ENCODE measurements at regions not wholly inside any gene's neighbourhood (a gene's known extent, or its start where the extent isn't known, plus 50 kb on each side); places are given as distances from the start of the nearest gene placed in this dataset.
A peak's percentile ranks its signal among the peaks of the same experiment; 100 is the strongest.

DNA sequence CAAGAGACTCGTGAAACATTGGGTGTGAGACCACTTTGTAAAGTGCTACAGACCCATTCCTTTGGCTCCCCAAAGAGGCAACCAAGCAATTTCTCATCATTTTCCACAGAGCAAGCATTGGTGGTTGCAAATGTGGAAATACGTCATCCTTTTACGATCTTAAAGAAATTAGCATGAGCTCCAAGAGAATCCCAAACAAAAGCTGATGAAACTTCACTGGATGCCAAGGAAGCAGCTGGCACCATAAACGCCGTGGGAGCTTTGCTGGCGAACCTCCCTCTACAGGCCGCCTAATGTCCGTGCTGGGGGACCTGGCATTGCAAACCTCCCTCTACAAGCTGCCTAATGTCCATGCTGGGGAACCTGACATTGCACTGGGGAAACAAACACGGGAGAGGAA is 432.4 kb downstream of the ACTL7B start:
- H3K36me3 ChIP-seq (ENCODE audit: control insufficient read depth, insufficient read depth, low read length), result no peaks in the 10 kb centered on the region
- no peaks in the 10 kb centered on the region for H3K4me1 ChIP-seq (ENCODE audit: control insufficient read depth, insufficient read depth, low read length)
- H3K27me3 ChIP-seq (ENCODE audit: control insufficient read depth, insufficient read depth, low read length), result no peaks in the 10 kb centered on the region
- H3K9me3 ChIP-seq (ENCODE audit: control insufficient read depth, insufficient read depth, low read length), result no peaks in the 10 kb centered on the region
- H3K9ac ChIP-seq (ENCODE audit: low read depth, low read length), result no peak overlapping the region
- H3K4me3 ChIP-seq (ENCODE audit: low read depth, low read length), result no peak overlapping the region

DNA sequence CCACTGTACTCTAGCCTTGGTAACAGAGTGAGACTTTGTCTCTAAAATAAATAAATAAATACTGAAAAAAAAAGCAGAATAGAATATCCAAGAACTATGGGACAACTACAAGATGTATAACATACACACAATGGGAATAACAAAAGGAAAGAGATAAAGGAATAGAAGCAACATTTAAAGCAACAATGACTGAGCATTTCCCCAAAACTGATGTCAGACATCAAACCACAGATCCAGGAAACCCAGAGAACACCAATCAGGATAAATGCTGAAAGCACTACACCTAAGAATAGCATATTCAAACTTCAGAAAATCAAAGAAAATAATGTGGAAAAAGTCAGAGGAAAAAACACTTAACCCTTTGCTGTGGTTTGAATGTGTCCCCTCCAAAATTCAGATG is 436.4 kb downstream of the ACTL7B start:
- Histone ChIP-seq H3K9me3 (ENCODE audit: control insufficient read depth, insufficient read depth, low read length) (no peaks in the 10 kb centered on the region), H3K4me1 (ENCODE audit: control insufficient read depth, insufficient read depth, low read length) (no peaks in the 10 kb centered on the region), H3K36me3 (ENCODE audit: control insufficient read depth, insufficient read depth, low read length) (no peaks in the 10 kb centered on the region), H3K9ac (ENCODE audit: low read depth, low read length) (no peak overlapping the region), H3K4me3 (ENCODE audit: low read depth, low read length) (no peak overlapping the region), H3K27me3 (ENCODE audit: control insufficient read depth, insufficient read depth, low read length) (no peaks in the 10 kb centered on the region)

DNA sequence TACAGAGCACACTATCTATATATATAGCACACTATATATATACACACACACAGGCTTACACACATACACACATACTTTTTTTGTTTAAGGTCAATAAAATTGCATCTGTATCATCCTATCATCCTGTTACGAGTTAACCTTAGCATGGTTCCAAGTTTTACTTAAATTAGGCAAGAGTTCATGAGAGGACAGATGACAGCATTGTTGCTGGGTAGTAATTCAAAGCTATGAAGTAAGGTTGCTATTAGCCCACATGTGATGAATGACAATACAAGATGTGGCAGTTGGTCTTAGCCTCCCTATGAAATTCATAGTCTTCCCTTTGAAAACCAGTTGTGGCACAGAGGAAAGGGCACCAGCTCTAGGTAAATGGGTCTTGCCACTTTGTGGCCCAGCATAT is 438.1 kb downstream of the ACTL7B start:
- Histone ChIP-seq H3K9ac (ENCODE audit: low read depth, low read length) (no peak overlapping the region), H3K36me3 (ENCODE audit: control insufficient read depth, insufficient read depth, low read length) (no peaks in the 10 kb centered on the region), H3K4me1 (ENCODE audit: control insufficient read depth, insufficient read depth, low read length) (no peaks in the 10 kb centered on the region), H3K9me3 (ENCODE audit: control insufficient read depth, insufficient read depth, low read length) (no peaks in the 10 kb centered on the region), H3K4me3 (ENCODE audit: low read depth, low read length) (no peak overlapping the region), H3K27me3 (ENCODE audit: control insufficient read depth, insufficient read depth, low read length) (no peaks in the 10 kb centered on the region)

DNA sequence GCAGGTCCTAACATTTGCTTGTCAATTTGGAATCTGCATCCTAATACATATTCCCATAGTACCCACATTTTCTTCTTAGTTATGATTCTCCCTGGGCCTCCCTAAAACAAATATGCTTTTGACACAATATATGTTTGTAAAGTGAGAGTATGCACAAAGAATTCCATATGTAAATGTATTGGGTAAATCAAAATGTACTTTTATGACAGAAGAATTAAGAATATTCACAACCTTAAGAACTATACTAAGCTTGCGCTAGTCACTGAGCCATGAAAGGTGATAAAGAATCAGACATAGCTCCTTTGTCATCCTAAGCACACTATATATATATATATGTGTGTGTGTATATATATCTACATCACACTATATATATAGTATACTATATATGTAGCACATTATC is 438.5 kb downstream of the ACTL7B start:
- Histone ChIP-seq H3K9ac (ENCODE audit: low read depth, low read length) (no peak overlapping the region), H3K9me3 (ENCODE audit: control insufficient read depth, insufficient read depth, low read length) (no peaks in the 10 kb centered on the region), H3K27me3 (ENCODE audit: control insufficient read depth, insufficient read depth, low read length) (no peaks in the 10 kb centered on the region), H3K4me1 (ENCODE audit: control insufficient read depth, insufficient read depth, low read length) (no peaks in the 10 kb centered on the region), H3K36me3 (ENCODE audit: control insufficient read depth, insufficient read depth, low read length) (no peaks in the 10 kb centered on the region), H3K4me3 (ENCODE audit: low read depth, low read length) (no peak overlapping the region)

DNA sequence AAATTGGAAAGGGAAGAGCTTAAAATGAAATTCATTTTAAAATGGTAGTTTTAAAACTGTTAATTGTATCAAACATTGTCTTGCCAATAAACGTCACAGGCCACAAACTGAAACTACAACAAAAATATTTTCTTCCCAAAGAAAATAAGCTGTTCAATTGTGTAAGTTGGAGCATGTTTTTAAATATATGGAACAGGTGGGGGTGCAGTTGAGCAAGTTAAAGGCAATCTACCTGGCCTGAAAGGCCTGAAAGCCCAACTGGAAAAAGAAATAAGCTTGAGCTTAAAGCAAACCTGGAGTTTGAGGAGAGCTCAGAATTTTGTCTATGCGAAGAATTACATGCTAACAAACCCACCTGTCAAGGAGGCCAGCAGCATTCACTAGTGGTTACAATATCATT is 439.5 kb downstream of the ACTL7B start:
- no peaks in the 10 kb centered on the region for H3K9me3 ChIP-seq (ENCODE audit: control insufficient read depth, insufficient read depth, low read length)
- no peak overlapping the region for H3K9ac ChIP-seq (ENCODE audit: low read depth, low read length)
- H3K27me3 ChIP-seq (ENCODE audit: control insufficient read depth, insufficient read depth, low read length), result no peaks in the 10 kb centered on the region
- H3K4me3 ChIP-seq (ENCODE audit: low read depth, low read length), result no peak overlapping the region
- H3K36me3 ChIP-seq (ENCODE audit: control insufficient read depth, insufficient read depth, low read length), result no peaks in the 10 kb centered on the region
- H3K4me1 ChIP-seq (ENCODE audit: control insufficient read depth, insufficient read depth, low read length), result no peaks in the 10 kb centered on the region

DNA sequence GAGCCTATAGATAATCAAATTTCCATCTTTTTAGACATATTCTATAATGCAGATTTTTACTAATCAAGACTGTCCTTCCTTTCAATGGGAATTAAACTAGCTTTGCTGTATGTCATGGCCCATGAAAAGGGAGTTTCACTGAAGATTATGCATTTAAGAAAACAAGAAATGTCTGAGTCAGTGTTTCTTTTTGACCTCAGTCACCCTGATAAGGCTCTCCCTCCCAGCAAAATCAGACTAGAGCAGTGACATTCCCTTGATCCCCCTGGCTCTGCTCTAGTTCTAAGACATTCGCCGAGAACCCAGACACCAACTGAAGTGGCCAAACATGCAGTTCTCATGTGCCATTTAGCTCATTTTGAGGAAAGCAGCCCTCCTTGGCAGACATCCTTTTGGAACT is 442.0 kb downstream of the ACTL7B start:
- Histone ChIP-seq H3K9ac (ENCODE audit: low read depth, low read length) (peak overlapping the region; percentile 51), H3K36me3 (ENCODE audit: control insufficient read depth, insufficient read depth, low read length) (no peaks in the 10 kb centered on the region), H3K4me3 (ENCODE audit: low read depth, low read length) (no peak overlapping the region), H3K27me3 (ENCODE audit: control insufficient read depth, insufficient read depth, low read length) (no peaks in the 10 kb centered on the region), H3K9me3 (ENCODE audit: control insufficient read depth, insufficient read depth, low read length) (no peaks in the 10 kb centered on the region), H3K4me1 (ENCODE audit: control insufficient read depth, insufficient read depth, low read length) (no peaks in the 10 kb centered on the region)

- H3K9ac ChIP-seq (ENCODE audit: low read depth, low read length), result no peak overlapping the region
- no peak overlapping the region for H3K4me3 ChIP-seq (ENCODE audit: low read depth, low read length)
- no peaks in the 10 kb centered on the region for H3K27me3 ChIP-seq (ENCODE audit: control insufficient read depth, insufficient read depth, low read length)
- H3K4me1 ChIP-seq (ENCODE audit: control insufficient read depth, insufficient read depth, low read length), result no peaks in the 10 kb centered on the region
- no peaks in the 10 kb centered on the region for H3K9me3 ChIP-seq (ENCODE audit: control insufficient read depth, insufficient read depth, low read length)
- H3K36me3 ChIP-seq (ENCODE audit: control insufficient read depth, insufficient read depth, low read length), result no peaks in the 10 kb centered on the region
Observed at GRCh38 chr9:108412755-108413154, 443.0 kb downstream of the ACTL7B start.

GRCh38 chr9:108411632-108412031 is 444.2 kb downstream of the ACTL7B start:
- H3K9ac ChIP-seq (ENCODE audit: low read depth, low read length), result no peak overlapping the region
- no peak overlapping the region for H3K4me3 ChIP-seq (ENCODE audit: low read depth, low read length)
- H3K27me3 ChIP-seq (ENCODE audit: control insufficient read depth, insufficient read depth, low read length), result no peaks in the 10 kb centered on the region
- no peaks in the 10 kb centered on the region for H3K4me1 ChIP-seq (ENCODE audit: control insufficient read depth, insufficient read depth, low read length)
- H3K36me3 ChIP-seq (ENCODE audit: control insufficient read depth, insufficient read depth, low read length), result no peaks in the 10 kb centered on the region
- no peaks in the 10 kb centered on the region for H3K9me3 ChIP-seq (ENCODE audit: control insufficient read depth, insufficient read depth, low read length)

DNA sequence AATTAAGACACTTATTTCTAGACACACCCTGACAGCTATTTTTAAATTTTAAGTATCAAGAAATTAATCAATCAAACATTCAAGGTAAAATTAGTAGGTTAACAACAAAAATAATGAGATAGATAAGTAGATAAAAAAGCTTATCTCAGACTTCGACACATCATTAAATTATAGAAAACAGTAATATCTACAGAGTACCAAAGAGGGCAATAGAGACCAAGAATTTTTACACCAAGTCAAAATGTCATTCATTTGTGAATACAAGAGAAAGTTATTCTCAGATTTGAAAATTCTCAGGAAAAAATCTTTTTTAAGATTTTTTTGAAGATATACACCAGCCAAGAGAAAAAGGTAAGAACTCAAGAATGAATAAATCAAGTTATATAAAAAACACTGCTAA is 445.6 kb downstream of the ACTL7B start:
- H3K9me3 ChIP-seq (ENCODE audit: control insufficient read depth, insufficient read depth, low read length), result no peaks in the 10 kb centered on the region
- H3K27me3 ChIP-seq (ENCODE audit: control insufficient read depth, insufficient read depth, low read length), result no peaks in the 10 kb centered on the region
- no peak overlapping the region for H3K4me3 ChIP-seq (ENCODE audit: low read depth, low read length)
- no peaks in the 10 kb centered on the region for H3K36me3 ChIP-seq (ENCODE audit: control insufficient read depth, insufficient read depth, low read length)
- H3K9ac ChIP-seq (ENCODE audit: low read depth, low read length), result no peak overlapping the region
- H3K4me1 ChIP-seq (ENCODE audit: control insufficient read depth, insufficient read depth, low read length), result no peaks in the 10 kb centered on the region

GRCh38 chr9:108400297-108400696 is 455.5 kb downstream of the ACTL7B start:
- Histone ChIP-seq H3K27me3 (ENCODE audit: control insufficient read depth, insufficient read depth, low read length) (no peaks in the 10 kb centered on the region), H3K9ac (ENCODE audit: low read depth, low read length) (no peak overlapping the region), H3K4me1 (ENCODE audit: control insufficient read depth, insufficient read depth, low read length) (no peaks in the 10 kb centered on the region), H3K4me3 (ENCODE audit: low read depth, low read length) (no peak overlapping the region), H3K9me3 (ENCODE audit: control insufficient read depth, insufficient read depth, low read length) (no peaks in the 10 kb centered on the region), H3K36me3 (ENCODE audit: control insufficient read depth, insufficient read depth, low read length) (no peaks in the 10 kb centered on the region)

- H3K27me3 ChIP-seq (ENCODE audit: control insufficient read depth, insufficient read depth, low read length), result no peaks in the 10 kb centered on the region
- H3K36me3 ChIP-seq (ENCODE audit: control insufficient read depth, insufficient read depth, low read length), result no peaks in the 10 kb centered on the region
- H3K9me3 ChIP-seq (ENCODE audit: control insufficient read depth, insufficient read depth, low read length), result no peaks in the 10 kb centered on the region
- no peak overlapping the region for H3K9ac ChIP-seq (ENCODE audit: low read depth, low read length)
- H3K4me3 ChIP-seq (ENCODE audit: low read depth, low read length), result no peak overlapping the region
- no peaks in the 10 kb centered on the region for H3K4me1 ChIP-seq (ENCODE audit: control insufficient read depth, insufficient read depth, low read length)
Observed at GRCh38 chr9:108399851-108400250, 455.9 kb downstream of the ACTL7B start.

DNA sequence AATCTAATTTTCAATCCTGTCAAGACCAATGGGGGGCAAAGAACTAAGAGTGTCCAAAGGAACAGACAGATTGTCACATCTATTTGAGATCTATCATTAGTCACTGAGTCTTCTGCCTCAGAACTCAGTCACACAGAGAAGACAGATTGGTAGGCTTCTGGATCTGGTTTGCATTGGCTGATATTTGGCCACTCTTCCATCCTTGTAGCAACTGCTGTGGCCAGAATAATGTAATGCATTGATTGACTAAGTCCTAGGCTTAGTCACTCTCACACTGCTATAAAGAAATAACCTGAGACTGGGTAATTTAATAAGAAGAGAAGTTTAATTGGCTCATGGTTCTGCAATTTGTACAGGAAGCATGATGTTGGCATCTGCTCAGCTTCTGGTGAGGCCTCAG is 458.5 kb downstream of the ACTL7B start:
- Histone ChIP-seq H3K4me1 (ENCODE audit: control insufficient read depth, insufficient read depth, low read length) (no peaks in the 10 kb centered on the region), H3K36me3 (ENCODE audit: control insufficient read depth, insufficient read depth, low read length) (no peaks in the 10 kb centered on the region), H3K4me3 (ENCODE audit: low read depth, low read length) (no peak overlapping the region), H3K27me3 (ENCODE audit: control insufficient read depth, insufficient read depth, low read length) (no peaks in the 10 kb centered on the region), H3K9ac (ENCODE audit: low read depth, low read length) (no peak overlapping the region), H3K9me3 (ENCODE audit: control insufficient read depth, insufficient read depth, low read length) (no peaks in the 10 kb centered on the region)

DNA sequence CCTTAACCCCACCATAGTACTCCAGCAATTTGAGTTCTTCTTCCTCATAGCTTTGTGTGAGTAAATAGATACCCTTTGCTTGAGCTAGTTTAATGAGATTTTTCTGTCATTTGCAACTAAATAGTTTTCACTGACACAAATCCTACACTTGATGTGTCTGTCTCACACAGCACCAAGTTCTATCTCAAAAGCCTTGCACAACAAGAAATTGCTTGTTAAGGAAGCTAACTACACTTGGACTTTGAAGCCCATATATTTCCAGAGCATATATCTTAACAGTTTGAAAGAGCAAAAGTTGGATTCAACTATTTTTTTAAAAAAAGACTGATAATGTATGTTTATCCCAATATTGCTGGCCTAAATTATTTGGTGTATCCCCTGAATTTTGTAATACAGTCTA is 459.2 kb downstream of the ACTL7B start:
- Histone ChIP-seq H3K9me3 (ENCODE audit: control insufficient read depth, insufficient read depth, low read length) (no peaks in the 10 kb centered on the region), H3K4me3 (ENCODE audit: low read depth, low read length) (no peak overlapping the region), H3K9ac (ENCODE audit: low read depth, low read length) (no peak overlapping the region), H3K4me1 (ENCODE audit: control insufficient read depth, insufficient read depth, low read length) (no peaks in the 10 kb centered on the region), H3K36me3 (ENCODE audit: control insufficient read depth, insufficient read depth, low read length) (no peaks in the 10 kb centered on the region), H3K27me3 (ENCODE audit: control insufficient read depth, insufficient read depth, low read length) (no peaks in the 10 kb centered on the region)

All from iPS-15b (cell line).